Suppressor macrophage treated with lipopolysaccharide for 4 hours (primary cell): ENCODE measurements at regions not wholly inside any gene's neighbourhood (a gene's known extent, or its start where the extent isn't known, plus 50 kb on each side); places are given as distances from the start of the nearest gene placed in this dataset.
"Not testable (repeated sequence)": the region's sequence is repeated elsewhere in the genome, so short reads cannot be mapped to it uniquely, and the experiment has no call there.

ENCODE experiments used
- DNase-seq: peaks from one replicate; pipeline ENCODE4 v3.0.0-alpha.2; 2020

DNA sequence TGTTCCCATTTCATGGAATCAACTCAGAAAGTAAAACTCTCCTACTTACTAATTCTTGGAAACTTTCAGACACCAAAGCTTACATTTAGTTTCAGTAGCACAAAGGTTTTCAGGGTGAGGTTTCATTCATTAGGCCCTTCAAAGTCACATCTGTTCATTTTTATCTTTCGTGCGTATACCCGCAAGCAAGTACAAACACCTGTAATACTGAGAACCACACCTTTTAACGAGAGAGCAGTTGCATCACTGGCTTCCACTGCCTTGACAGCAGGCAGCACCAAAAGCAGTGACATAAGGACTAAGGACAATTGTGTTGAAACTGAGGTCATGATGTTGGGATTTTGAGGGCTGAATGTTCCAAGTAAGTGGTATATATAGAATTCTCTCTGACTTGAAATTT, 60.5 kb downstream of the GOLGA6L22 start:
- DNase-seq, result not testable (repeated sequence)

DNA sequence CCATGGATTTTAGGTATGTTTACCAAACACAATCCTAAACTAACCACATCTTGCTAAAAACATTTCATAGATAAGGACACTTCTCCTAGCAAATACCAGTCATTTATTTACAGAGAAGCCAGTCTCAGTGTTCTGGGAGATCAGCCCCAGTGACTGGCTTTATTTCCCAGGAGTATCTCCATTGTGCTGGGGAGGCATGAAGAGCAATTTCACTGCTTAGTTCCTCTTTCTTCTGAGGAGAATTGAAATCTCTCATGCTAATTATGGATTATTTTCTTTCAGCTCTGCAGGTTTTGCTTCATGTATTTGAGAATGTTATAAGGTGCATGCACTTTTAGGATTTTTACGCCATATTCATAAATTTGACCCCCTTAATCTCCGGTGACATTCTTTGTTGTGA, 67.8 kb downstream of the GOLGA6L22 start:
- DNase-seq, result not testable (repeated sequence)

DNA sequence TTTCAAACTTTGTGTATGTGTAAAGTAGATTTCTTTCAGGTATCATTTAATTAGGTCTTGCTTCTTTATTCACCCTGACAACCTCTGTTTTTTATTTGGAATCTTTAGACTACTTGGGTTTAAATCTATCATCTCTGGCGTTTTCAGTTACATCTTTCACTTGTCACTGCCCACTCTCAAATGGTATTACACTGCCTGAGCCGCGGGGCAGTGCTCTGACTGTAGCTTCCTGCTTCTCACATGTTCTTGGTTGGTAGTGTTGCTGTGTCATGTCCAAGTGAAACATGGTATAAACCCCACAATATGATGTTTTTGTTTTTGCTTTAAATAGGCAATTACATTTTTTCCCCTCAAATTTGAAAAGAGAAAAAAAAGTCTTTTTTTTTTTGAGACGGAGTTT, 68.3 kb downstream of the GOLGA6L22 start:
- DNase-seq, result not testable (repeated sequence)

DNA sequence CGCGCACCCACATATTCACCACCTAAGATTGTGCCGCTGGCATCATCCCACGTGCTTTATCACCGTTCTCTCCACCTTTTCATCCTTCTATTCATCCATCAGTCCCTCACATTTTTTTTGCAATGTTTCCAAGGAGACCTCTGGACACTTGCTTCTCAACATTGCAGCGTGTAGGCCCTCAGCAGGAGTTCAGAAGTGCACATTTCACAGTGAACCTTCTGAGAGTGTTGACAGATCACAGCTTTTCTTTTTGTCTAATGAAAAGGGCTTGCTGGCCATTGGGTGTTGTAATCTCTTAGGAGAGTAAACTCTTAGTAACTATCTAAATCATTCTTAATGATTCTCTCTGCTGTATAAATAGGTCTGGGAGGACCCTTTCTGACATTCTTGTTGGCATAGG, 70.5 kb downstream of the GOLGA6L22 start:
- DNase-seq, result not testable (repeated sequence)

DNA sequence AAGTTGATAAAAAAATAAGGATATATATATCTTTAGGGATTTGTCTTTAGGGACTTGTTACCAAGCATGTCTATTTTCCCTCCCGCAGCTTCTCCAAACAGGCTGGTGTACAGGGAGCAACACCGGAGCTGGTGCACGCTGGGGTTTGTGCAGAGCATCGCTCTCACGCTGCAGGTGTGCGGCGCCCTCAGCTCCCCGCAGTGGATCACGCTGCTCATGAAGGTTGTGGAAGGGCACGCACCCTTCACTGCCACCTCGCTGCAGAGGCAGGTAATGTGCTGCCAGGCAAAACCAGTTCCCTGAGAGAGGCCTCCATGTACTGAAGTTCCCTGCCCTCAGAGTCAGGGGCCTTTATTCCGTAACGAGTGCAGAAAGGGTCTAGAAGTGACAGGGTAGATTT, 101.0 kb downstream of the GOLGA6L22 start:
- DNase-seq, result not testable (repeated sequence)

DNA sequence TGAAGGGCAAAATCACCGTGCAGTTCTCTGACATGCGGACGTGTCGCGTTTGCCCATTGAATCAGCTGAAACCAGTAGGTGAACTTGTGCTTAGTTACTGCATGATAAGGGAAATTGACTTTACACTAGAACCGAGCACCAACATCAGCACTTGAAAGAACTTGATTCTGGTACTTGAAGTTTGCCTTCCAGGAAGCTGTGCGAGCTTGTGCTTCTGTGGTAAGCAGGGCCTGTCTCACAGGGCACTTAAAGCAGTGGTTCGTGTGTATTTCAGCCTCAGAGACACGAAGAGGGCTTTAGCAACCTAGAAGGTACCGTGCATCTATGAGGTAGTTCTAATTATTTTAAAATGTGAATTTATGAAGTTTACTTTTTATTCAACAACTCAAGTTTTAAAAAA, 103.0 kb downstream of the GOLGA6L22 start:
- DNase-seq, result not testable (repeated sequence)

DNA sequence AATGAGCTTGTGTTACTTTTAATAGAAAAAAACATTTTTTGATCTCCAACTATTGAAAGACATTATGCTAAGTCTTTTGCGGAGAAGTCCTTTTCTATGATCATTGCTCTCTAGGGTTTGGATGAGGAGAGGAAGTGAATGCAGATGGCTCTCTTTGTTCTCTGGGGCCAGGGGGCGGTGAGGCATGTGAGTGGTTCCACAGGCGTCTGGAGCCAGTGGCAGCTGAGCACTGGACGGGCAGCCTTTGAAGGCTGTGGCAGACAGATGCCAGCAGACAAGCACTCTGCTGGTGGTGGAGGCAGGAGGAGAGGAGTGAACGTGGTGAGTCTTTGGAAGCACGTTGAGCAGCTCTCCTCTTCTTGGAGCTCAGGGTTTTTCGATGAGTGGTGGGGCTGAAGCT, 107.8 kb downstream of the GOLGA6L22 start:
- DNase-seq, result not testable (repeated sequence)

DNA sequence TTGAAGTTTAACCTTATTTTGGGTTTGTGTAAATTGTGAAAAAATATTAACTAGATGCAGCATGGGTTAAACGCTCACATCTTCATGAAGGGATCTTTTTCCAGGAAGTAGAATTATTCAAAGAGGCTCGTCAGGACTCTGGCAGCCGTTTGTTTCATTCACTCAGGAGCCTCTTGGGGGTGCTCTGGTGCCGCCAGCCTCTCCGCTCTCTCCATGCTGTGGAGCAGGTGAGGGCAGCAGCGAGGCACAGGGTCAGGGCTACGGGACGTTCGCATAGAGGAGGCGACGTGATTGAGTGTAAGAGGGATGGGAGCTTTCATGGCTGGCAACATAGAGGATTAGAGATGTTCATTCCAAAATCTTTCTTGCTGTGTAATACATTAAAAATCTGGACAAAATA, 110.8 kb downstream of the GOLGA6L22 start:
- DNase-seq, result not testable (repeated sequence)

DNA sequence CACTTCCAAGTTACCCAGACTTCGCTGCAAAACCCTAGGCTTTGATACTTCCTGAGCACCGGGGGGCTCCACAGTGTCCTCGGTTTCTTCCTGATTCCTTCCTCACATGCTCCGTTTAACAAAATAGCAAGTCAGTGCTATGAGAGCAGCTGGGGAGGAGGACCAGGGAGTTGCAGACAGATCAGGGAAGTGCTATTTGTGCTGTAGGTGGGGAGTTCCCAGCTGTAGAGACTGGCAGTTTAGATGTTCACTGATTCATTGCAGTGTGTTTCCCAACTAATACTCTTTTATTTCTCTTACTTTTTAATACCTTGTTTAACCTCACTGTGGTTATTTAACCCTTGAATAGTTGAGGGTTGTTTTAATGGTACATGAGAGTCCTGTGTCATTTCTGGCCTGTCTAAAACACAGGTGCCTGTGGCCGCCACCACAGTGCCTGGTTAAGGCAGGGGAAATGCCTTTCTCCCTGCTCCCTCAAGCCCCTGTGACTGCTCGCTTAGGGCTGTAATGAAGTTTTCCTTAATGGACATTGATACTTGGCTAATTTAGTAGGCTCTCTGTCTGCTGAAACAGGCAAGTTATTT, 113.5 kb downstream of the GOLGA6L22 start:
- DNase-seq, result peak; percentile 63

DNA sequence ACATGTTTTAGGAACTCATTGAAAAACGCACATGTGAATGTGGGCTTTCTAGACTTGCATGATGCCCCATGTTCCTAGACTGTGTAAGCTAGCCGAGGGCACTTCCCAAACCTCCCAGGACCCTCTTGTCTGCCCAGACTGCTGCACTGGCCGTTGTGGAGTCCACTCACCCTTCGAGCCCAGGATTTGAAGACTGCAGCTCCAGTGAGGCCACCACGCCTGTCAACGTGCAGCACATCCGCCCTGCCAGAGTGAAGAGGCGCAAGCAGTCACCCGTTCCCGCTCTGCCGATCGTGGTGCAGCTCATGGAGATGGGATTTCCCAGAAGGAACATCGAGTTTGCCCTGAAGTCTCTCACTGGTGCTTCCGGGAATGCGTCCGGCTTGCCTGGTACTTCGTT, 114.1 kb downstream of the GOLGA6L22 start:
- DNase-seq, result not testable (repeated sequence)

DNA sequence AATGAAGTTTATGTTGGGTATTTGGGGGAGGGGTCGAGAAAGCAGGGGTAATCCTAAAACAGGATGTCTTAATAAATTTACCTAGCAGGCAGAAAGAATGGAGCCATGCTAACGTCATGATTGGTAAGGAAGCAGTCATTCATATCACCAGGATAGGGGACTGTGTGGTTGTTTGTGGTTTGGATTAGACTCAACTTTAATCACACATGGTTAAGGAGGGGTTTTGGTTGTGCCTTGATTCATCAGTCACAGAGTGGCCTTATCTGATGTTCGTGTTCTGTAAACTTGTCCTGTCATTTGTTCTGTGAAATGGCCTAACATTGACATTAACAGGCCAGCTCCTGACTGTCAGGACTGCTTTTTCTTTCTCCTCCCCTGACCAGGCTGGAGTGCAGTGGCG, 119.1 kb downstream of the GOLGA6L22 start:
- DNase-seq, result not testable (repeated sequence)

DNA sequence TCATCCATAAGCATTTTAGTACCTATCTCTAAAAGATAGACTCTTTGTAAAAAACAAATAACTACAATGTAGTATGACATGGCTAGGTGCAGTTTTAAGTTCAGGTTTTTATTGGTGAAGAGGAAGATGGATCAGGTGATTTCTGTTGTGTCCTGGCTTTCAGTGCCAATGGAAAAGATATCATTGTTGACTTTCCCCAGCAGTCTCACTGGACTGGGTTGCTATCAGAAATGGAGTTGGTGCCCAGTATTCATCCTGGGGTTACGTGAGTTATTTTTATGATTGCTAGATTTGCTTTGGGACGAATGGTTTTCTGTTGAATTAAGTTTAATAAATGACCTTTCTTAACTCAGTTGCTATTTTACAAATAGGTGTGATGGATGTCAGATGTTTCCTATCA, 120.5 kb downstream of the GOLGA6L22 start:
- DNase-seq, result not testable (repeated sequence)

DNA sequence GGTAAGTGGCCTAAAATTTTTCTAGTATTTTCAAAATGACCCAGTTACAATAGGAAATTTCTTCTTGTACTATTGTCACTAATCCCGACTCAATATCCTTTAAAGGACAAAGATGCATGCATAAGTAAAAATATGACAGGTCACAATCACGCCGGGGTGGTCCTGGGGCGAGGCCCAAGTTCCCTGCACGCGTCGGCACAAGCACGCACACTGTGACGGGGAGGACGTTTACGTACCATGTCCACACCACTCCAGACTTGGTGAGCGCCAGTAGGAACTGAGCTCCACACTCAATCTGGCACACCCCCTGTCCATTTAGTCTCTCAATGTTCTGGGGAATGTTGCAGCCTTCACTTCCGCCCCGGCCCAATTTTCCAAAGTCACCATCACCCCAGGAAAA, 128.7 kb downstream of the GOLGA6L22 start:
- DNase-seq, result not testable (repeated sequence)

DNA sequence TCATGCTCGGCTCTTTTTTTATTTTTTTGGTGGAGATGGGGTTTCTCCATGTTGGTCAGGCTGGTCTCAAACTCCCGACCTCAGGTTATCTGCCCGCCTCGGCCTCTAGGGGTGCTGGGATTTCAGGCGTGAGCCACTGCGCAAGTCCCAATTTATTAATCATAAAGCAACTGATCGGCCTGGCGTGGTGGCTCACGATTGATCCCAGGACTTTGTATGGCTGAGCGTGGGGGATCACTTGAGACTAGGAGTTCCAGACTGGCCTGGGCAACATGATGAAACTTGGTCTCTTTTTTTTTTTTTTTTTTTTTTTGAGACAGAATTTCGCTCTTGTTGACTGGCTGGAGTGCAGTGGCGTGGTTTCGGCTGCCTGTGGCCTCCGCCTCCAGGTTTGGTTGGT, 139.8 kb downstream of the GOLGA6L22 start:
- DNase-seq, result not testable (repeated sequence)

DNA sequence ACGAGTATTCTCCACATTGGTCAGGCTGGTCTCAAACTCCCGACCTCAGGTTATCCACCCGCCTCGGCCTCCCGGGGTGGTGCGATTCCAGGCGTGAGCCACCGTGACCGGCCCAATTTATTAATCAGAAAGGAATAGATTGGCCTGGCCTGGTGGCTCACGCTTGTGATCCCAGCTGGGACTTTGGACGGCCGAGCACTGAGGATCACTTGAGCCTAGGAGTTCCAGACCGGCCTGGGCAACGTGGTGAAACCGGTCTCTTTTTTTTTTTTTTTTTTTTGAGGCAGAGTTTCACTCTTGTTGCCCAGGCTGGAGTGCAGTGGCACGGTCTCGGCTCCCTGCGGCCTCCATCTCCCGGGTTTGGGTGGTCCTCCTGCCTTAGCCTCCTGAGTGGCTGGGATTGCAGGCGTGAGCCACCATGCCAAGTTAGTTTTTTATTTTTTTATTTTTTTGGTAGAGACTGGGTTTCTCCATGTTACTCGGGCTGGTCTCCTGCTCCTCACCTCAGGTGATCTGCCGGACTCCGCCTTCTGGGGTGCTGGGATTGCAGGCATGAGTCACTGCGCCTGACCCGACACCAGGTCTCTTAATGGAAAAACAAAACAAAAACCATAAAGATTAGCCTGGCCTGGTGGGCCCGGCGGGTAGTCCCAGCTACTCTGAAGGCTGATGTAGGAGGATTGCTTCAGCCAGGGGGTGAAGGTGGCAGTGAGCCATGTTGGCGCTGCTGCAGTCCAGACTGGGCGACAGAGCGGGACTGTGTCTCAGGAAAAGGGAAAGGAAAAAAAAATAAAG, 141.0 kb downstream of the GOLGA6L22 start:
- DNase-seq, result not testable (repeated sequence)

DNA sequence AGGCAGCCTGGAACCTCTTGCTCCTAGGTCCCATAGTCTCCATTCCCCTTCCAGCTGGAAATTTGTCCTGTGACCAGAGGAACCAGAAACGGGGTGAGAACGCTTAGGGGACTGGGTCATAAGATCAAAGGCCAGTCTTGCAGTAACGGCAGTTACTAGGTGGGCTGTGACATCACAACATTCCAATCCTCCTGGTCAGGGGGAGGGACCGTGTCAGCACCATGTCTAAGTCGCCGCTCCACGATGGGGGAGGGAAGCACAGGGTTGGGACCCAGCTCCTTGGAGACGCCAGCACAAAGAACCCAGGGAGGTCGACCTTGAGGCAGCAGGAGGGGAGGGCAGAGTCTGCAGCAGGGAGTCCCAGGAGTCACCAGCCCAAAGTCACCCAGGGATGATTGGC, 158.3 kb downstream of the GOLGA6L22 start:
- DNase-seq, result not testable (repeated sequence)

DNA sequence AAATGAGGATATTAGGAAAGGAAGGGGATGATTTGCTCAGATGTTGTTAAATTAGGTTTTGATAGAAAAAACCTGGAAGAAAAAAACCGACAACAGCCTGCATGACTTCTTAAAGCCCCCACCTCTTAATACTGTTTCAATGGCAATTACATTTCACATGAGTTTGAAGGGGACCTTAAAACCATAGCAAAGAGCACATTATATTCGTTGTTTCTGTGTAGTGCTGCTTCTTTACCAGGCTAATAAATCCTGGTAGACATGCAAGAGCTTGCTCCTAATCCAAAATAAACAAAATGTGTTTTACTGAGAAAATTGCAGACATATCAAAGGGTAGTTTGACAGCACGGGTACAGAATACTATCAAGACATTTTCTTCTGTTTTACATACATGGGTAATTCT, 154.7 kb upstream of the NIPA1 start:
- not testable (repeated sequence) for DNase-seq

DNA sequence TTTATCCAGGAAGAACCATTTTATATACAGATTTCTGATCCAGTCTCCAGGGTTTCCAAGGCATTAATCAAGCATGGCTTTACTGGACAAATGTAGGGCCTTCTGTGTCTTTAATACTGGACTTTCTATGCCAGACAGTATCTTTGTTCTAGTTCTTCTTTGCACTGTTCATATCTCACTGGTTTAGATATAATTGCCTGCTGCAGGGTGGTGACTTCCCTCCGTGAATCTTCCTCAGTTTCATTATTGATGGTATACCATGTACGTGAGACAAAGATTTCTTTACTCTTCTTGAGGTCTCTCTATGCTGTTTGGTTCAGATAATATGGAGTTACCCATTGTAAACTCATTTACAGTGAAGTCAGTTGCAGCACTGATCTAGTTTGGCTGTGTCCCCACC, 146.5 kb upstream of the NIPA1 start:
- DNase-seq, result not testable (repeated sequence)

DNA sequence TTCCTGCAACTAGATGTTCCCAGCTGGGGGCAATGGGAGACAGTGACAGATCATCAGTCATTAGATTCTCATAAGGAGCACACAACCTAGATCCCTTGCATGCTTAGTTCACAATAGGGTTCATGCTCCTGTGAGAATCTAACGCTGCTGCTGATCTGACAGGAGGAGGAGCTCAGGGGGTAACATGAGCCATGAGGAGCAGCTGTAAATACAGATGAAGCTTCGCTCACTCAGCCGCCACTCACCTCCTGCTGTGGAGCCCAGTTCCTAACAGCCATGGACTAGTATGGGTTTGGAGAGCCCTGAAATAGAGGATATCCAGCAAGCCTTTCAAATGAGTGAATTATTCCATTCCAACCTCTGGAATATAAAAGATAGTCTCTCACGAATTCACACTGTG, 137.0 kb upstream of the NIPA1 start:
- DNase-seq, result not testable (repeated sequence)

DNA sequence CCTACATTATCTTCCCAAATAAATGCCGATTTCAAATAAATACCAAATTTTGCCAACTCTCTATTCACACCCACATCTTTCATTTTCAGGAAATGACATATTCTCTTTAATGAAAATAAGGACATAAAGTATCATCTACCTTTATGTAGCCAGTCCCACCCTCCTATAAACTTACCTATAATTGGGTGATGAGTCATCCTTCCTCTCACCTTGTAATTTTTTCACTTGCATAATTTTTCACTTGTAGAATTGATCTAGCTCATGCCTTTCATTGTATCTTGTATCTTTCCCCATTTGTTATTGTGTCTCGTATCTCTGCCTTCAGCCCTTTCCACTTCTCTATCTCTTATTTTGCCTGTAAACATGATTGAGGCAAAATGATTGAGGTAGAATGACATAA, 135.3 kb upstream of the NIPA1 start:
- not testable (repeated sequence) for DNase-seq

DNA sequence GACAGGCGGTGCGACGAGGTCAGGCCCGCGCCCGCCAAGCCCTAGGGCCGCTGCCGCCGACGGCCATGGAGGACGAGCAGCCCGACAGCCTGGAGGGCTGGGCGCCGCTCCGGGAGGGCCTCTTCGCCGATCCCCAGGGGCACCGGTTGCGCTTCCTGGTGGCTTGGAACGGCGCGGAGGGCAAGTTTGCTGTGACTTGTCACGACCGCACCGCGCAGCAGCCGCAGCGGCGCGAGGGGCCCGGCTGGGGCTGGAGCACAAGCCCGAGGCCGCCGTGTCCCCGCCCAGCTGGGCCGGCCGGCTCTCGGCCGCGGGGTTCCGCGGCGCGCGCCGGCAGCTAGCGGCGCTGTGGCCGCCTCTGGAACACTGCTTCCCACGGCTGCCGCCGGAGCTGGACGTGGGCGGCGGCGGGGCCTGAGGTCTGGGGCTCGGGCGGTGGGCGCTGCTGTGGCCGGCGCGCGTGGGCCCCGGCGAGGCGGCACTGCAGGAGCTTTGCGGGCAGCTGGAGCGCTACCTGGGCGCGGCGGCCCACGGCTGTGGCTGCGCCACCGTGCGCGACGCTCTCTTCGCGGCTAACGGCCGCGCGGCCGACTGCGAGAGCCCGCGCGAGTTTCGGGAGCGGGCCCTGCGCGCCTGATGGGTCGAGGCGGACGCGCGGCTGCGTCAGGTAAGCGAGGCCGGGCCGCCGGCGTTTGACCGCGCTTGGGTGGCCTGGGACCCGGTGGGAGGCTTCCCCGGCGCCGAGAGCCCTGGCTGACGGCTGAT, 122.0 kb upstream of the NIPA1 start:
- DNase-seq, result peak; percentile 62

DNA sequence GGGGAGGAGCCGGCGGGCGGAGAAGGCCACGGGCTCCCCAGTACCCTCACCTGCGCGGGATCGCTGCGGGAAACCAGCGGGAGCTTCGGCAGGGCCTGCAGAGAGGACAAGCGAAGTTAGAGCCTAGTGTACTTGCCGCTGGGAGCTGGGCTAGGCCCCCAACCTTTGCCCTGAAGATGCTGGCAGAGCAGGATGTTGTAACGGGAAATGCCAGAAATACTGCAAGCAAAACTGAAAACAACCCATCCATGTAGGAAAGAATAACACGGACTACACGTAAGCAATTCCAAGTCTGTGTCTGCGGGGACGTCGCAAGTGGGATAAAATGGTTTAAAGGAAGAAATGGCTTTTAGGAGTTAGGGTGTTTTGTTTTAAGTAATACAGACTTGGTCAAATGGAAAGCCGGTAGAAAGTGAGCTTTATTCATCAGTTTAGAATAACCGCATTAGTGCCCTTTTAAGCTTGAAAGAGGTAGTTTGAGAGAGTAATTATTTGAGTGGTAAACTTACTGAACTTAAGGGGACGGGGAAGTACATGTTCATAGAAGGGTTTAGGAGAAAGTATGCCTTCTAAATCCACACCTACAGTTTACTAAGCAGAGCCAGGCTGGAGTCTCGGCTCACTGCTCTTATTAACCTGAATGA, 121.3 kb upstream of the NIPA1 start:
- DNase-seq, result peak; percentile 73

DNA sequence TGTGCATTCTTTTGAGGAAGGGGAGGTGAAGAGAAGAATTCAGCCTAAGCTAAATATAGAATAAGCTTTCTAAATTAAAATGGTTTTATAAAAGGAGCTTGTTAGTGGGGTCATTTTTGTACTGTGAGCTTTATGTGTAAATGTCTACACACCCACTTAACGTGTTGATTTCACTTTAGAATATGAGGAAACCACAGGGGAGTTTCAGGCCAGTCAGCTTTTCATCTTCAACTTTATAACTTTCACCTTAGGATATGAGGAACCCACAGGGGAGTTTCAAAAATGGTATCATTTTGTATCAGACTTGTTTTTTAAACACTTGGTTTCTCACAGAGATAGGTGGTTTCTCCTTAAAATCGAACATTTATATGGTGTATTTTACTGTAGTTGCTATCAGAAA, 120.7 kb upstream of the NIPA1 start:
- not testable (repeated sequence) for DNase-seq
